Activated T-cell treated with anti-CD3 and anti-CD28 coated beads, Interleukin-2, amount 50 U/mL, for 72 hours (primary cell): ENCODE measurements at regions not wholly inside any gene's neighbourhood (a gene's known extent, or its start where the extent isn't known, plus 50 kb on each side); places are given as distances from the start of the nearest gene placed in this dataset.

Experiments used
- ATAC-seq, 2 donors: fragments of 150-1000 bp; cut with Tn5 transposase; replicated peaks in 1 of 2; 2 replicates each; pipeline ENCODE4 v1.10.0; 2021; ENCODE audit warnings: moderate library complexity in 2 of 2, mild to moderate bottlenecking in 1 of 2
- DNase-seq, 2 donors: peaks; one replicate each; pipeline ENCODE4 v3.0.0; 2021 to 2022; ENCODE audit warnings: mixed read lengths in 1 of 2
- H3K27ac Mint-ChIP-seq: one replicate; pipeline ENCODE4 v1.8.0; 2022; ENCODE audit warnings: mild to moderate bottlenecking, moderate library complexity, mixed read lengths
- H3K27me3 Mint-ChIP-seq: one replicate; pipeline ENCODE4 v1.8.0; 2022; ENCODE audit warnings: low read depth, mixed read lengths
- H3K36me3 Mint-ChIP-seq, 2 donors: one replicate each; pipeline ENCODE4 v1.8.0; 2022; ENCODE audit warnings: mixed read lengths in 2 of 2, mild to moderate bottlenecking in 1 of 2; ENCODE audit not compliant: insufficient read depth in 2 of 2
- H3K4me1 Mint-ChIP-seq: one replicate; pipeline ENCODE4 v1.8.0; 2022; ENCODE audit warnings: low read depth, mixed read lengths
- H3K4me3 Mint-ChIP-seq, 2 donors: one replicate each; pipeline ENCODE4 v1.8.0; 2022; ENCODE audit warnings: mild to moderate bottlenecking in 2 of 2, mixed read lengths in 2 of 2, moderate library complexity in 2 of 2
- H3K9me3 Mint-ChIP-seq, 2 donors: one replicate each; pipeline ENCODE4 v1.8.0; 2022; ENCODE audit warnings: mixed read lengths in 2 of 2

DNA sequence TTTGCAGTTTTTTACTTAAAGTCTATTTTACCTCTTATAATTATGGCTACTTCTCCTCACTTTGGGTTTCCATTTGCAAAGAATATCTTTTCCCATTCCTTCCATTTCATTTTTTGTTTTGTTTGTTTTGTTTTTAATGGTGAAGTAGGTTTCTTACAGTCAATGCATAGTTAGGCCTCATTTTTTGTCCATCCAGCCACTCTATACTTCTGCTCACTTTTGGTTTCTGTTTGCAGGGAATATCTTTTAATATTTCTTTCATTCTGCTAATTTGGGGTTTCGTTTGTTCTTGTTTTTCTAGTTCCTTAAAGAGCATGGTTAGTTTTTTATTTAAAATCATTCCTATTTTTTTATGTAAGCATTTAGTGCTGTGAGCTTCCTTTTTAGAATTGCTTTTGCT lies 339.4 kb downstream of the GRB14 start:
- no peaks in the 10 kb centered on the region for H3K36me3 Mint-ChIP-seq
- H3K4me3 Mint-ChIP-seq, result no peak overlapping the region
- H3K4me1 Mint-ChIP-seq, result no peaks in the 10 kb centered on the region
- H3K27me3 Mint-ChIP-seq, result no peaks in the 10 kb centered on the region
- DNase-seq (no peak), ATAC-seq (no peak)
- H3K27ac Mint-ChIP-seq, result no peak overlapping the region
- peaks cover 2 to 8% of the 10 kb centered on the region in 2 donors for H3K9me3 Mint-ChIP-seq

DNA sequence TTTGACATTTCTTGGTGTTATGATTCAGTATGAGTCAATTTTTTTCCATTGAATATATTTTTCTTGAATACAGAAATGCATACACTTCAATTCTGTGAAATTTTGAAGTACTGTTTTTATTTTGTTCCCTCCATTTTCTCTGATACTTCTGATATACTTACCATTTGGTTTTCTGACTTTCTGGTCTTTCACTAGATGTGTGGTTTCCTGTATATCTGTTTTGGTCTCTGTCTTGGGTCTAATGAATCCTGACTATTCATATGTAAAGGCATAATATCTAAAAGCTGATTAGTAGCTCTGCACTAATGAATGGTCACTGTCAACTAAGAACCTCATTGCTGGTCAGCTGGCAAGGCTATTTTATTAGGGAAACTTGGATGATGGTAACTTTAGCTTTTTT lies 345.6 kb downstream of the GRB14 start:
- H3K4me1 Mint-ChIP-seq, result no peaks in the 10 kb centered on the region
- H3K27ac Mint-ChIP-seq, result no peak overlapping the region
- ATAC-seq, result no peak
- peaks cover 2 to 11% of the 10 kb centered on the region in 2 donors for H3K9me3 Mint-ChIP-seq
- H3K4me3 Mint-ChIP-seq, result no peak overlapping the region
- no peaks in the 10 kb centered on the region for H3K36me3 Mint-ChIP-seq
- H3K27me3 Mint-ChIP-seq, result no peaks in the 10 kb centered on the region
- no peak for DNase-seq

DNA sequence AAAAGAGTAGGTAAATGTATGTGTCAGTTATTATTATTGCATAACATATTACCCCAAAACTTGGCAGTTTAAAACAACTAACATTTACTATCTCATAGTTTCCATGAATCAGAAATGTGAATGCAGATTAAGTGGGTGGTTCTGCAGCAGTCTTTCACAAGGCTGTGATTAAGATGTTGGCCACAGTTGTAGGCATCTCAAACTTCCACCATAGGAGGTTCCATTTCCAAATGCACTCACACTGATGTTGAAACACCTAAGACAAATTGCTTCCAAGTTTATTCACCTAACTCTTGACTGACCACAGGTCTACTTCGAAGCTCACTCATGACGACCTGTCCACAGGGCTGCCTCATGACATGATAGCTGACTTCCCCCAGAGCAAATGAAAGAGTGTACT lies 360.8 kb downstream of the GRB14 start:
- DNase-seq (no peak), ATAC-seq (no peak)
- no peak overlapping the region for H3K4me3 Mint-ChIP-seq
- H3K27ac Mint-ChIP-seq, result no peak overlapping the region
- H3K9me3 Mint-ChIP-seq, result peaks cover 3 to 10% of the 10 kb centered on the region in 2 donors
- no peaks in the 10 kb centered on the region for H3K4me1 Mint-ChIP-seq
- peaks cover 2 to 3% of the 10 kb centered on the region in 2 donors for H3K36me3 Mint-ChIP-seq
- H3K27me3 Mint-ChIP-seq, result no peaks in the 10 kb centered on the region

DNA sequence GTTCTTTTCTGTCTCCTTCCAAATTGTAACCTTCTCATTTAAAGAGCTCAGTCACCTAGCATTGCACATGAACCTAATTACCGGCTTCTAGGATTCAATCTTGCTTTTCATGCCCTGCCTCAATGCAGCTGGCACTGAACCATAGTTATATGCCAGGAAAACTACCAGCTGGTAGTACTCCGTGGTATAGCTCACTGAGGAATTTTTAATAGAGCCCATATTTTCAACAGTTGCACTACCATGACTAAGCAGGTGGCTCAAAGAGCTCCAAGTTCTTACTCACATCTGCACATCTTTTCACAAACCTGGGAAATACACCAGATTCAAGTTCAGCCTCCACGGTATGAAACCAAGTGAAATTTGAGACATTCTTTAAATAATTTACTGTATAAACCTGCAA lies 363.5 kb downstream of the GRB14 start:
- peaks cover 3 to 8% of the 10 kb centered on the region in 2 donors for H3K9me3 Mint-ChIP-seq
- H3K4me3 Mint-ChIP-seq, result no peak overlapping the region
- H3K27me3 Mint-ChIP-seq, result no peaks in the 10 kb centered on the region
- no peak for ATAC-seq
- no peak for DNase-seq
- no peaks in the 10 kb centered on the region for H3K4me1 Mint-ChIP-seq
- no peak overlapping the region for H3K27ac Mint-ChIP-seq
- H3K36me3 Mint-ChIP-seq, result peaks cover 0 to 2% of the 10 kb centered on the region in 2 donors

DNA sequence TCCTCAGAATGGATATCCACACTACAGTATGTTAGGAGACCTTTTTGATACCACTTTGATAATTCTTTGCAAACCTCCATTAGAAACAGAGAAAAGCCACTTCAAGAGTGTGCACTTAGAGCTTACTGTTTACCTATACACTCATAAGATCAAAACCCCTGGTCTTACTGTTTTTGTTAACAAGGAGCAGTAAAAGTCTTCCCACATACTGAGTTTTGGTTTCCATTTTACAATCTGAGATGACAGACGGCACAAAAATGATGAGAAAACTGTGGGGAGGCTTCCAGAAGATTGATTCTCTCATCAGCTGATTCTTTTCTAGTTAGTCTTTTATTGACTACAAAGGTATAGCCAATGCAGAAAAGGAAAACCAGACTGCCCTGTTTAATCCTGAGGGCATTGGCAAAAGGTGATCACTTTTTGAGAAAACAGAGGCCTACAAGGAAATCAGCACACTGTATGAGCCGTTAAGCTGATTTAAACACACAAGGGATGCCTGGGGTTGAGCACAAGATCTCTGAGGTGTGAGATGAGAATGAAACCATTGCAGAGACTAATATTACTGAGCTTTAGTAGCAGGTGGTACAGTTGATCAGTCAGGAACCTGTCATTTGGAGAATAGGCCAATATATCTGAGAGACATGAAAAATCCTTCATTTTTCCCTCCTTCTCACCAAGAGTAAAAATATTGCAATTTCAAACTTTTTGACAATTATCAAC lies 368.6 kb downstream of the GRB14 start:
- ATAC-seq (no peak), DNase-seq (no peak)
- Mint-ChIP-seq H3K27ac (no peak overlapping the region), H3K9me3 (peaks cover 3% of the 10 kb centered on the region in 2 donors), H3K4me3 (no peak overlapping the region), H3K27me3 (no peaks in the 10 kb centered on the region), H3K36me3 (no peaks in the 10 kb centered on the region), H3K4me1 (no peaks in the 10 kb centered on the region)

DNA sequence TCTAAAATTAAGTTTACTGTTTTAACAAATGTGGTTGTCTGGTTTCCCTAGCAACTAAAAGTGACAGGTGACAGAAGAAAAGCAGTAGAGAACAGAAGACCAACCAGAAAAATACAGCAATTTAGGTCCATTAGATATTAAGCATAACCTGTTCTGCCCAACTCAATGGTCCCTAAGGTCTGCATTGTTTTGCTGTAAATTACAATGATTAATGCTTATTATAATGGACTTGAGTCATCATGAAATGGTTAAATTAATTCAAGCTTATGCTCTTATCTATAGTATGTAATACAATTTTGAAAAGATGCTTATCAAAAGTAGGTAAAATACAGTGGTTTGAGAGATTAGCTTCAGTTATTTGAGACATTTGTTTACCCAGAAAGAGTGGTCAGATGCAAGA lies 378.0 kb downstream of the GRB14 start:
- no peaks in the 10 kb centered on the region for H3K36me3 Mint-ChIP-seq
- H3K27ac Mint-ChIP-seq, result no peak overlapping the region
- H3K4me3 Mint-ChIP-seq, result no peak overlapping the region
- ATAC-seq (no peak), DNase-seq (no peak)
- no peaks in the 10 kb centered on the region for H3K27me3 Mint-ChIP-seq
- peaks cover 7 to 14% of the 10 kb centered on the region in 2 donors for H3K9me3 Mint-ChIP-seq
- no peaks in the 10 kb centered on the region for H3K4me1 Mint-ChIP-seq

DNA sequence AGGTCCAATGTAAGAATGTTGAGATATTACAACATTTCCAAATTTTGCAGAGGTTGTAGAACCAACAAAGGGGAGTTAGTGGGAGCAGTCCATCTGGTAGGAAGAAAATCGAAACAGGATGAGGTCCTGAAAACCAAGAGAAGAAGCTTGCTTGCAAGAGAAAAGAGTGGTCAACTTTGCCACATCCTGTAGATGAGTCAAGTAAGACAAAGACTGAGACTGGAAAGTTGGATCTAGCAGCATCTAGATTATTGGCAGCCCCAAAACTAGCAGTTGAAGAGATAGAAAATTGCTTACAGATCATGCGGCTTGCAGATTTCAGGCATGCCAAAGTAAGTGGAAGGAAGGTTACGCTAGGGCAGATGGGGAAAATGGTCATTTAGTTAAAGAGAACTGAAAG lies 378.9 kb downstream of the GRB14 start:
- DNase-seq (no peak), ATAC-seq (no peak)
- Mint-ChIP-seq H3K9me3 (peaks cover 7 to 14% of the 10 kb centered on the region in 2 donors), H3K27ac (no peak overlapping the region), H3K27me3 (no peaks in the 10 kb centered on the region), H3K4me1 (no peaks in the 10 kb centered on the region), H3K36me3 (no peaks in the 10 kb centered on the region), H3K4me3 (no peak overlapping the region)

DNA sequence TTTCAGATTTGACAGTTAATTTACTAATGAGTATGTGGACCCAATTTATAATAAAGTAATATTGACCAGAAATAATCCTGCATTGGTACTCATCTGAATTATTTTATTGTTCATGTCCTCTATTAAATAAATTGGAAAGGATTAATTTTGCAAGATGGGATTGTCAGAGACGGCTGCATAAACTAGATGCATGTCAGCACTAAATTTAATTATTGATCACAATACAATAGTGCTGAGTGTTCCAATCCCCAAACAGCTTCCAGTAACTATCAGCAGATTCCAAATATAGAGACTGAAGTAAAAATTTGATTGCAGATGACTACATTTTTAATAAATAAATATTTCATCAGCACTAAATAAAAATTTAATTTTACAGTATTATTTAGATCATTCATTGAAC lies 387.2 kb downstream of the GRB14 start:
- H3K27me3 Mint-ChIP-seq, result no peaks in the 10 kb centered on the region

DNA sequence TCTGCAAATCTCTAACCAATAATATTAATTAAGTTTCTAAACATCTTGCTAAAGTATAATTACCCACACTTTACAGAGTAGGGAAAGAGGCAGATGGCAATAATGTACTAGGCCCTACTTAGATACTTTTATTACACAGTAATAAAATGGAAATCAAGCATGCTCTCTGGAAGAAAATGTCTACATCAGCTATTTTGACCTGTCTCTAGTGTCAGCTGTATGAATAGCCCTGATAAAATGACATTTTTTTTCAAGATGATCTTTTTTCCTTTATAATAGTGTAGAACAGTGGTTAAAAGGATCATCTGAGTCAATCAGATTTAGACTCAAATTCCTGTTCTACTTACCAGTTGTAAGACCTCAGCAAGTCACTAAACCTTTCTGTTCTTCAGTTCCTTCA lies 397.3 kb downstream of the GRB14 start:
- H3K4me1 Mint-ChIP-seq, result no peaks in the 10 kb centered on the region
- no peak overlapping the region for H3K27ac Mint-ChIP-seq
- H3K36me3 Mint-ChIP-seq, result no peaks in the 10 kb centered on the region
- no peaks in the 10 kb centered on the region for H3K27me3 Mint-ChIP-seq
- H3K4me3 Mint-ChIP-seq, result no peak overlapping the region
- peaks cover 2 to 5% of the 10 kb centered on the region in 2 donors for H3K9me3 Mint-ChIP-seq
- ATAC-seq (no peak), DNase-seq (no peak)

More for the DNA sequence above, 387.2 kb downstream of the GRB14 start:
- H3K4me1 Mint-ChIP-seq, result no peaks in the 10 kb centered on the region
- DNase-seq (no peak), ATAC-seq (no peak)
- H3K36me3 Mint-ChIP-seq, result no peaks in the 10 kb centered on the region
- peaks cover 0 to 3% of the 10 kb centered on the region in 2 donors for H3K9me3 Mint-ChIP-seq
- H3K27ac Mint-ChIP-seq, result no peak overlapping the region
- H3K4me3 Mint-ChIP-seq, result no peak overlapping the region

DNA sequence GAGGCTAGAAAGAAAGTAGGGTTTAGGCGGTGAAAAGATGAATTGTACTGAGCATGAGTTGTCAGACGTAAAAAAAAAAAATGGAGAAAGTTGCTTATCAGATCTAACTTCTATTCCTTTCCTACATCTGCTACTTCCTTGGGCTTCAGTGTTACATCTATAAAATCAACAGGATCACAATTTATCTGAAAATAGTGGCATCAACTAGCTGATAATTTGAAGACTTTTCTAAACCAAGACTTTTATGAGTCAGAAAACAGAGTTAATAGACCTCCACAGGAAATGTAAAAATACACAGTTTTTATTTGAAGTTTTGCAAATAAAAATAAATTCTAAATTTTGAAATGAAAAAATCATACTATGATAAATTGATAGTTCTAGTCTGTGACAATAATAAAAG lies 399.8 kb downstream of the GRB14 start:
- ATAC-seq, result no peak
- Mint-ChIP-seq H3K27ac (no peak overlapping the region), H3K36me3 (no peaks in the 10 kb centered on the region), H3K27me3 (no peaks in the 10 kb centered on the region), H3K9me3 (peaks cover 2 to 3% of the 10 kb centered on the region in 2 donors), H3K4me3 (no peak overlapping the region), H3K4me1 (no peaks in the 10 kb centered on the region)
- no peak for DNase-seq

DNA sequence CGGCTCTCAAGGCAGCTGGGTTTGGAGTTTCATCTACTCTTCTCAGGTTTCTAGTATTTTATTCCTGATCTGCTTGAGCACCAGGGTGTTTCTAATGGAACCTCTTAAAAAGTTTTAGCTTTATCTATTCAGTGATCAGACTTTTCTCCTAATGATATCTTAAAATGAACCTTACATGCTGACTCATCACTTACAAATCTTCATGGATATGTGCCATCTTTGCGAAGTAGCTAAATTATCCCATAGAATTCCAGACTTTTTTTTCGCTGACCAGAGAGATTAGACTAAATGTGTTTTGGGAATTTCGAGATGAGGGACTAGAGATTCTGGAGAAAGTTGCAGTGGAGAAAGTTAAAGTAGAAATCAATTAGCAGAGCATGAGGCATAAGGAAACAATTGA lies 401.0 kb downstream of the GRB14 start:
- Mint-ChIP-seq H3K27ac (no peak overlapping the region), H3K27me3 (no peaks in the 10 kb centered on the region), H3K9me3 (peaks cover 0 to 2% of the 10 kb centered on the region in 2 donors), H3K4me3 (no peak overlapping the region), H3K36me3 (no peaks in the 10 kb centered on the region), H3K4me1 (no peaks in the 10 kb centered on the region)
- DNase-seq (no peak), ATAC-seq (no peak)

DNA sequence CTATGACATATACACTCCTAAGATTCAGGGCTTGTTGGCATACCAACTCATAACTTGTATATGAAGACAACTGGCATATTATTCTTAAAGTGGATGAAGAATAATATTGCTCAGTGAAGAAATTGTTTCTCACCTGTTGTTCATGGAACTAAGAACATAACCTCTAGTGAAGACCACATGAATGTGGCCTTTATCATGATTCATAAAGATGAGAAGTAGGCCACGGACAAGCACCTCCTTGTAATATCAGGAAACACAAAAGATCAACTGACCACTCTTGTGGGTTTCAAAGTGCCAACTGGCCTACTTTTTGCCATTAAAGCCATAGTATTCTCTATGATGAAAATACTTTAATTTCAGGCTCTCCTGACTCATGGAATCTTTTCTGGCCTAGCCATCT lies 407.4 kb downstream of the GRB14 start:
- Mint-ChIP-seq H3K4me3 (no peak overlapping the region), H3K9me3 (peaks cover 6 to 9% of the 10 kb centered on the region in 2 donors), H3K4me1 (no peaks in the 10 kb centered on the region), H3K27ac (no peak overlapping the region), H3K27me3 (no peaks in the 10 kb centered on the region), H3K36me3 (no peaks in the 10 kb centered on the region)
- DNase-seq, result no peak
- no peak for ATAC-seq

DNA sequence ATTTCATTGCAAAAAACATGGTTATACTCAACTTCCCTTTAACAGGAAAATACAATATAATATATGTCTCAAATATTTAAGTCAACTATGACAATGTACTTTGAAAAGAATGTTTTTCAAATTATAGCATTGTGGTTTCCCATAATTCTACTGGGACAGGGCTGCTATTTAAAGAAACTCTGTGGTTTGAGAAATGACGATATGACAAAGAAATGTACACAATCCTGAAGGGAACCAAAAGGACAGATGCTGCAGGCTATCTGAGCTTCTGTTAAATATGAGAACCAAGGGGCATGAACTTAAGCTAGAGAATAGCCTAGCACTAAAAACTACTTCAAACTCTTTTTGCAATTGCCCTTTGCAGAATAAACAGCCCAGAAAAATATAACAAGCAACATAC lies 415.9 kb downstream of the GRB14 start:
- H3K9me3 Mint-ChIP-seq, result peaks cover 5 to 7% of the 10 kb centered on the region in 2 donors

DNA sequence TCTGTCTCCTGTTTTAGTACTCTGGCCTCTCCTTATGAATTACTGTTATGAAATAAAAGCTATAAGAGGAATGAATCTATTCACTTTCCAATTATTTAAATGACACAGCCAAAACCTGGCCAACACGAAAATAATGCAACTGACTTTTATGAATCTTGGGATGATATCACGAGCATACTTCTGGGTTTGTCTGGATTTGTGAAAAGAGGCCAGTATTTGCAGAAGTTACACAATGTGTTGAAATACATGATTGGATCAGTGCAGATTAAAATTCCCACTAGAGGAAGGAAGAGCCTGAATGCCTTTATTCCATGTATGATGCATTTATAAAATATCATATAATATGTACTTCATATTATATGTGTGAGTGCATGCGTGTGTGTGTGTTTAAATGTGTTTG lies 418.2 kb downstream of the GRB14 start:
- no peaks in the 10 kb centered on the region for H3K27me3 Mint-ChIP-seq
- ATAC-seq, result no peak
- no peaks in the 10 kb centered on the region for H3K4me1 Mint-ChIP-seq
- no peak for DNase-seq
- peaks cover 2 to 5% of the 10 kb centered on the region in 2 donors for H3K9me3 Mint-ChIP-seq
- no peak overlapping the region for H3K27ac Mint-ChIP-seq
- no peaks in the 10 kb centered on the region for H3K36me3 Mint-ChIP-seq
- no peak overlapping the region for H3K4me3 Mint-ChIP-seq

More for the DNA sequence above, 415.9 kb downstream of the GRB14 start:
- DNase-seq (no peak), ATAC-seq (no peak)
- H3K27ac Mint-ChIP-seq, result no peak overlapping the region
- H3K4me3 Mint-ChIP-seq, result no peak overlapping the region
- H3K36me3 Mint-ChIP-seq, result no peaks in the 10 kb centered on the region
- H3K27me3 Mint-ChIP-seq, result no peaks in the 10 kb centered on the region
- no peaks in the 10 kb centered on the region for H3K4me1 Mint-ChIP-seq
